ENCODE measurements at regions not wholly inside any gene's neighbourhood (a gene's known extent, or its start where the extent isn't known, plus 50 kb on each side); places are given as distances from the start of the nearest gene placed in this dataset.

GRCh38 chrX:22349116-22349515 is 76.4 kb downstream of the CBLL2 start:
- TF ChIP-seq CTCF (IDR thresholded peaks at IDR 0.05; ENCODE audit: control extremely low read depth, extremely low read depth), result no peak
- no peak overlapping the region for H3K27ac ChIP-seq (ENCODE audit: low read depth in 1 of 2, low read length in 1 of 2)
- WGBS, 2 donors, result 43 to 80% methylated on average over 2 of the region's 2 CpGs

GRCh38 chrX:22351076-22351475 is 78.4 kb downstream of the CBLL2 start:
- TF ChIP-seq CTCF (IDR thresholded peaks at IDR 0.05; ENCODE audit: control extremely low read depth, extremely low read depth), result no peak
- H3K36me3 ChIP-seq (ENCODE audit: control insufficient read depth in 4 of 4, insufficient read depth in 4 of 4, low read length in 4 of 4), result no peaks in the 10 kb centered on the region
- H3K4me1 ChIP-seq (ENCODE audit: control insufficient read depth in 5 of 5, insufficient read depth in 5 of 5, low read length in 5 of 5), result no peaks in the 10 kb centered on the region
- peaks cover 0 to 7% (median 0%) of the 10 kb centered on the region in 3 donors for H3K27me3 ChIP-seq (ENCODE audit: control insufficient read depth in 3 of 3, insufficient read depth in 3 of 3, low read length in 2 of 3)
- H3K9me3 ChIP-seq (ENCODE audit: control insufficient read depth in 4 of 4, insufficient read depth in 3 of 4, low read length in 3 of 4), result no peaks in the 10 kb centered on the region
- ATAC-seq (ENCODE audit: insufficient read depth, low FRiP score) (no peak), DNase-seq (no peak)
- no peak overlapping the region for H3K27ac ChIP-seq (ENCODE audit: low read depth in 1 of 2, low read length in 1 of 2)
- H3K4me3 ChIP-seq, result no peak overlapping the region
- no peak overlapping the region for H3K9ac ChIP-seq (ENCODE audit: insufficient read depth in 1 of 2, low read length in 2 of 2)
- WGBS, 2 donors, result 37 to 64% methylated on average over 3 of the region's 3 CpGs

More at GRCh38 chrX:22349116-22349515, 76.4 kb downstream of the CBLL2 start:
- Histone ChIP-seq H3K4me3 (no peak overlapping the region), H3K36me3 (ENCODE audit: control insufficient read depth in 4 of 4, insufficient read depth in 4 of 4, low read length in 4 of 4) (no peaks in the 10 kb centered on the region), H3K9me3 (ENCODE audit: control insufficient read depth in 4 of 4, insufficient read depth in 3 of 4, low read length in 3 of 4) (no peaks in the 10 kb centered on the region), H3K9ac (ENCODE audit: insufficient read depth in 1 of 2, low read length in 2 of 2) (no peak overlapping the region), H3K4me1 (ENCODE audit: control insufficient read depth in 5 of 5, insufficient read depth in 5 of 5, low read length in 5 of 5) (no peaks in the 10 kb centered on the region), H3K27me3 (ENCODE audit: control insufficient read depth in 3 of 3, insufficient read depth in 3 of 3, low read length in 2 of 3) (peaks cover 0 to 6% (median 0%) of the 10 kb centered on the region in 3 donors)
- DNase-seq, result no peak
- no peak for ATAC-seq (ENCODE audit: insufficient read depth, low FRiP score)

GRCh38 chrX:22351966-22352365 is 79.3 kb downstream of the CBLL2 start:
- TF ChIP-seq CTCF (IDR thresholded peaks at IDR 0.05; ENCODE audit: control extremely low read depth, extremely low read depth), result no peak
- ATAC-seq (ENCODE audit: insufficient read depth, low FRiP score) (no peak), DNase-seq (no peak)
- Histone ChIP-seq H3K9me3 (ENCODE audit: control insufficient read depth in 4 of 4, insufficient read depth in 3 of 4, low read length in 3 of 4) (no peaks in the 10 kb centered on the region), H3K4me3 (no peak overlapping the region), H3K9ac (ENCODE audit: insufficient read depth in 1 of 2, low read length in 2 of 2) (no peak overlapping the region), H3K27ac (ENCODE audit: low read depth in 1 of 2, low read length in 1 of 2) (no peak overlapping the region), H3K27me3 (ENCODE audit: control insufficient read depth in 3 of 3, insufficient read depth in 3 of 3, low read length in 2 of 3) (peaks cover 0 to 7% (median 0%) of the 10 kb centered on the region in 3 donors), H3K36me3 (ENCODE audit: control insufficient read depth in 4 of 4, insufficient read depth in 4 of 4, low read length in 4 of 4) (no peaks in the 10 kb centered on the region), H3K4me1 (ENCODE audit: control insufficient read depth in 5 of 5, insufficient read depth in 5 of 5, low read length in 5 of 5) (no peaks in the 10 kb centered on the region)
- WGBS, 2 donors, result 76 to 87% methylated on average over 4 of the region's 4 CpGs

GRCh38 chrX:22357621-22358020 is 84.9 kb downstream of the CBLL2 start:
- ATAC-seq (ENCODE audit: insufficient read depth, low FRiP score) (no peak), DNase-seq (no peak)
- H3K4me1 ChIP-seq (ENCODE audit: control insufficient read depth in 5 of 5, insufficient read depth in 5 of 5, low read length in 5 of 5), result no peaks in the 10 kb centered on the region
- no peaks in the 10 kb centered on the region for H3K9me3 ChIP-seq (ENCODE audit: control insufficient read depth in 4 of 4, insufficient read depth in 3 of 4, low read length in 3 of 4)
- H3K36me3 ChIP-seq (ENCODE audit: control insufficient read depth in 4 of 4, insufficient read depth in 4 of 4, low read length in 4 of 4), result no peaks in the 10 kb centered on the region
- H3K9ac ChIP-seq (ENCODE audit: insufficient read depth in 1 of 2, low read length in 2 of 2), result no peak overlapping the region
- 88 to 89% methylated on average over 2 of the region's 2 CpGs for WGBS, 2 donors
- no peak overlapping the region for H3K4me3 ChIP-seq
- no peak overlapping the region for H3K27ac ChIP-seq (ENCODE audit: low read depth in 1 of 2, low read length in 1 of 2)
- TF ChIP-seq CTCF (IDR thresholded peaks at IDR 0.05; ENCODE audit: control extremely low read depth, extremely low read depth), result no peak
- H3K27me3 ChIP-seq (ENCODE audit: control insufficient read depth in 3 of 3, insufficient read depth in 3 of 3, low read length in 2 of 3), result peaks cover 0 to 10% (median 2%) of the 10 kb centered on the region in 3 donors
